Endodermal cell (in vitro differentiated cells): ENCODE measurements at regions not wholly inside any gene's neighbourhood (a gene's known extent, or its start where the extent isn't known, plus 50 kb on each side); places are given as distances from the start of the nearest gene placed in this dataset.

Experiments
- DNase-seq: peaks from one replicate; pipeline ENCODE4 v3.0.0-alpha.2; 2017
- H3K27ac ChIP-seq: 2 replicates; pipeline ENCODE4 v1.5.1; 2013; ENCODE audit warnings: mild to moderate bottlenecking, low read depth, low read length, moderate library complexity
- H3K27me3 ChIP-seq: 2 replicates; pipeline ENCODE4 v1.6.1; 2013; ENCODE audit warnings: mild to moderate bottlenecking, low read length, moderate library complexity; ENCODE audit not compliant: insufficient read depth, control insufficient read depth, poor library complexity, severe bottlenecking
- H3K36me3 ChIP-seq: 2 replicates; pipeline ENCODE4 v1.7.0; 2013; ENCODE audit warnings: mild to moderate bottlenecking, low read length, moderate library complexity; ENCODE audit not compliant: control insufficient read depth, insufficient read depth
- H3K4me1 ChIP-seq: one replicate; pipeline ENCODE4 v1.7.0; 2013; ENCODE audit warnings: low read length; ENCODE audit not compliant: control insufficient read depth, insufficient read depth
- H3K4me3 ChIP-seq: 2 replicates; pipeline ENCODE4 v1.5.1; 2013; ENCODE audit warnings: mild to moderate bottlenecking, low read length, moderate library complexity
- H3K9ac ChIP-seq: 2 replicates; pipeline ENCODE4 v1.6.1; 2013; ENCODE audit warnings: mild to moderate bottlenecking, low read length, moderate library complexity; ENCODE audit not compliant: poor library complexity, severe bottlenecking; ENCODE audit errors: extremely low read depth
- H3K9me3 ChIP-seq: 2 replicates; pipeline ENCODE4 v1.6.1; 2013; ENCODE audit warnings: mild to moderate bottlenecking, low read length, moderate library complexity; ENCODE audit not compliant: control insufficient read depth
- H3K27ac Mint-ChIP-seq: 2 replicates; pipeline ENCODE4 v1.8.0; 2020; ENCODE audit warnings: mixed read lengths
- H3K27me3 Mint-ChIP-seq: 2 replicates; pipeline ENCODE4 v1.8.0; 2021; ENCODE audit warnings: mild to moderate bottlenecking, mixed read lengths; ENCODE audit not compliant: insufficient read depth
- H3K36me3 Mint-ChIP-seq: 2 replicates; pipeline ENCODE4 v1.8.0; 2020; ENCODE audit warnings: low read depth, mixed read lengths
- H3K4me1 Mint-ChIP-seq: 2 replicates; pipeline ENCODE4 v1.8.0; 2020; ENCODE audit warnings: mixed read lengths
- H3K4me3 Mint-ChIP-seq: 2 replicates; pipeline ENCODE4 v1.8.0; 2020; ENCODE audit warnings: mild to moderate bottlenecking, moderate library complexity, mixed read lengths
- H3K9me3 Mint-ChIP-seq: 2 replicates; pipeline ENCODE4 v1.8.0; 2020; ENCODE audit warnings: mild to moderate bottlenecking, mixed read lengths
- WGBS, 2 experiments: methylation state at CpG; one replicate each; pipeline versions ENCODE4 v1.1.5 to v1.1.7; 2013; ENCODE audit warnings: missing lambda C conversion rate in 2 of 2, mixed read lengths in 1 of 2; ENCODE audit not compliant: insufficient coverage in 1 of 2, insufficient read length in 1 of 2; 5-methylcytosine and 5-hydroxymethylcytosine counted together
- TF ChIP-seq, protein P1 (sequence below): fragments of 200-600 bp; sonication (generic); conservative IDR thresholded peaks from 2 replicates; pipeline ENCODE4 v1.5.0; 2021; ENCODE audit warnings: antibody characterized with exemption, mild to moderate bottlenecking

DNA sequence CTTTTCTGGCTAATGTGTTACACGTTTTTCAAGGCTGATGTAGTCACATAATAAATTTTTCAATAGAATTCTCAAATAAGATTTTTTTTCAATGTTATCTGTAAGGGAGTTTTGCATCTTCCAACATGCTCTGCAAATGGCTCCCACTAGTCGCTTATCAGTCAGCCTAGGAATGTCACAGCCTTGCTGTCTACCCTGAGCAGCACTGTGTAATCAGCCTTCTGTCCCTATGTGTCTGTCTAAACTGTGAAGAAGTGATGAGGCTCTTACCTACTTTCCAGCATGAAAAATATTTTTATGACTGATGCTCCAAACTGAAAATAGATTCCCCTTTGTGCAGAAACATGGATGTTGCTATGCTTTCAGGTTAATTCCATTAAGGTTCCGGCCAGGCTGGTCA, 75.1 kb upstream of the FAM216B start:
- WGBS, 2 experiments = 56 to 79% methylated on average over 3 of the region's 3 CpGs

DNA sequence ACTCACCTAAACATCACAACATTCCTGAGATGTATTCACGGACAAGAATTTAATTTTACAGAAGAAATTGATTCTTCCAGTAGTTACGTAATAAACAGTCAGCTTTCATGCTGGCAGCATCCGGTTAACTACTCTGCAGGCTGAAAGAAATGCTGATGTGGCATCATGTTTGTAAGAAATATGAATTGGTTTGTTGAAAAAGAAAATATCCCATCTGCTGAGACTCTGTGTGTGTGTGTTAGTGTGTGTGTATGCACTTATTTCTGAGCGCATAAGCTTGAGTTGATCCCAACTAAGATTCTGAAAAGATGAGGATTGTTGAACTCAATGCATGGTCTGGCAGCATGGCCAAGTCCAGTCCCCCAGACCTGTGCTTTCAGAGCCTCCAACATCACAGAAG, 74.3 kb upstream of the FAM216B start:
- H3K27me3 Mint-ChIP-seq = no peaks in the 10 kb centered on the region
- no peak overlapping the region for H3K27ac ChIP-seq
- no peaks in the 10 kb centered on the region for H3K36me3 Mint-ChIP-seq
- no peaks in the 10 kb centered on the region for H3K27me3 ChIP-seq
- peaks cover 4% of the 10 kb centered on the region for H3K4me1 ChIP-seq
- no peak overlapping the region for H3K27ac Mint-ChIP-seq
- H3K9me3 ChIP-seq = no peaks in the 10 kb centered on the region
- no peak for DNase-seq
- TF ChIP-seq, protein P1, sequence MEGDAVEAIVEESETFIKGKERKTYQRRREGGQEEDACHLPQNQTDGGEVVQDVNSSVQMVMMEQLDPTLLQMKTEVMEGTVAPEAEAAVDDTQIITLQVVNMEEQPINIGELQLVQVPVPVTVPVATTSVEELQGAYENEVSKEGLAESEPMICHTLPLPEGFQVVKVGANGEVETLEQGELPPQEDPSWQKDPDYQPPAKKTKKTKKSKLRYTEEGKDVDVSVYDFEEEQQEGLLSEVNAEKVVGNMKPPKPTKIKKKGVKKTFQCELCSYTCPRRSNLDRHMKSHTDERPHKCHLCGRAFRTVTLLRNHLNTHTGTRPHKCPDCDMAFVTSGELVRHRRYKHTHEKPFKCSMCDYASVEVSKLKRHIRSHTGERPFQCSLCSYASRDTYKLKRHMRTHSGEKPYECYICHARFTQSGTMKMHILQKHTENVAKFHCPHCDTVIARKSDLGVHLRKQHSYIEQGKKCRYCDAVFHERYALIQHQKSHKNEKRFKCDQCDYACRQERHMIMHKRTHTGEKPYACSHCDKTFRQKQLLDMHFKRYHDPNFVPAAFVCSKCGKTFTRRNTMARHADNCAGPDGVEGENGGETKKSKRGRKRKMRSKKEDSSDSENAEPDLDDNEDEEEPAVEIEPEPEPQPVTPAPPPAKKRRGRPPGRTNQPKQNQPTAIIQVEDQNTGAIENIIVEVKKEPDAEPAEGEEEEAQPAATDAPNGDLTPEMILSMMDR = no peak
- H3K36me3 ChIP-seq = no peaks in the 10 kb centered on the region
- H3K9ac ChIP-seq = no peak overlapping the region
- H3K4me1 Mint-ChIP-seq = peaks cover 10% of the 10 kb centered on the region
- 95% methylated on average over 3 to 4 of the region's 4 CpGs for WGBS, 2 experiments
- no peaks in the 10 kb centered on the region for H3K9me3 Mint-ChIP-seq
- H3K4me3 Mint-ChIP-seq = no peak overlapping the region
- no peak overlapping the region for H3K4me3 ChIP-seq

More for the DNA sequence above, 75.1 kb upstream of the FAM216B start:
- no peaks in the 10 kb centered on the region for H3K9me3 Mint-ChIP-seq
- H3K27me3 Mint-ChIP-seq = no peaks in the 10 kb centered on the region
- H3K4me3 ChIP-seq = no peak overlapping the region
- no peaks in the 10 kb centered on the region for H3K36me3 ChIP-seq
- DNase-seq = no peak
- peaks cover 4% of the 10 kb centered on the region for H3K4me1 ChIP-seq
- no peak overlapping the region for H3K27ac ChIP-seq
- no peaks in the 10 kb centered on the region for H3K27me3 ChIP-seq
- peaks cover 10% of the 10 kb centered on the region for H3K4me1 Mint-ChIP-seq
- no peak overlapping the region for H3K9ac ChIP-seq
- TF ChIP-seq, protein P1 = no peak
- H3K9me3 ChIP-seq = no peaks in the 10 kb centered on the region
- H3K27ac Mint-ChIP-seq = no peak overlapping the region
- H3K36me3 Mint-ChIP-seq = no peaks in the 10 kb centered on the region
- H3K4me3 Mint-ChIP-seq = no peak overlapping the region

DNA sequence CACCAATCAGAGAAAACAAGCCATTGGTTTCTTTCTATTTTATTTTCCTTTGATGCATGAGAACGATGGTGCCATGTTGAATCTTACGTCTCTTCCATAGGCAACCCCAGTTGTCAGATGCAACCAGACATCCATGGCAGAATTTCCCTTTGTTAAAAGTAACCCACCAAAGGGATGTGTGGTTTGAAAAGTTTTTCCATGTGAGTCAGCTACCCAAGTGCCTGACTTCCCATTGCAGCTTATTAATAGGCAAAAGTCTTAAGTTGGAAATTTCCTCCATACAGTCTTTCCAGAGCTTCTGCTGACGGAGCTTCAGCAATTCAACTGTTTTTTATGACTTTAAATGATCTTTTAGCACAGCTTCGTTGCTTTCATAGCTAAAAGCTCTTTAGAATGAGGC, 73.8 kb upstream of the FAM216B start:
- no peaks in the 10 kb centered on the region for H3K27me3 Mint-ChIP-seq
- no peaks in the 10 kb centered on the region for H3K27me3 ChIP-seq
- peaks cover 7% of the 10 kb centered on the region for H3K4me1 Mint-ChIP-seq
- DNase-seq = no peak
- WGBS, 2 experiments = 97 to 100% methylated on average over 2 to 4 of the region's 4 CpGs
- TF ChIP-seq, protein P1 = no peak
- H3K27ac Mint-ChIP-seq = no peak overlapping the region
- H3K36me3 ChIP-seq = no peaks in the 10 kb centered on the region
- H3K27ac ChIP-seq = no peak overlapping the region
- H3K9me3 ChIP-seq = no peaks in the 10 kb centered on the region
- no peak overlapping the region for H3K4me3 Mint-ChIP-seq
- H3K4me3 ChIP-seq = no peak overlapping the region
- H3K4me1 ChIP-seq = peaks cover 4% of the 10 kb centered on the region
- H3K9me3 Mint-ChIP-seq = peaks cover 3% of the 10 kb centered on the region
- no peak overlapping the region for H3K9ac ChIP-seq
- no peaks in the 10 kb centered on the region for H3K36me3 Mint-ChIP-seq
